B cell (primary cell): ENCODE measurements at regions not wholly inside any gene's neighbourhood (a gene's known extent, or its start where the extent isn't known, plus 50 kb on each side); places are given as distances from the start of the nearest gene placed in this dataset.

Source experiments
- ATAC-seq: fragments of 200-7000 bp; cut with Tn5 transposase; one replicate; pipeline ENCODE4 v1.10.0; 2021; ENCODE audit warnings: low read depth, mild to moderate bottlenecking, moderate number of reproducible peaks, moderate library complexity
- CTCF ChIA-PET: fragments of 350-600 bp; sonication (Branson Sonifier 250); formaldehyde crosslinking; loops from one replicate; lab custom pipeline; 2021; ENCODE audit warnings: antibody characterized with exemption, inconsistent platforms; lab: Charles Lee
- POLR2A ChIA-PET: fragments of 350-600 bp; sonication (Branson Sonifier 250); formaldehyde crosslinking; loops from one replicate; lab custom pipeline; 2021; ENCODE audit warnings: antibody characterized with exemption; lab: Charles Lee
- DNase-seq: peaks from one replicate; pipeline ENCODE4 v3.0.0; 2013
- H2AFZ ChIP-seq: 2 replicates; pipeline ENCODE4 v1.6.1; 2012; ENCODE audit warnings: mild to moderate bottlenecking, low read depth, low read length; ENCODE audit not compliant: insufficient read depth, poor library complexity, severe bottlenecking
- H3K27ac ChIP-seq, 2 donors: 1 replicate in 1 of 2; 2 replicates in 1 of 2; pipeline ENCODE4 v1.5.1; 2012 to 2013; ENCODE audit warnings: low read length in 2 of 2, mild to moderate bottlenecking in 2 of 2, moderate library complexity in 1 of 2
- H3K27me3 ChIP-seq, 4 experiments: fragments of 200-600 bp in 1 of 4; sonication (generic) in 1 of 4; replicated peaks in 1 of 4; 1 replicate in 2 of 4; 2 replicates in 2 of 4; pipeline versions ENCODE4 v1.6.1 to v1.7.0; 2013 to 2016; ENCODE audit warnings: low read length in 3 of 4, mild to moderate bottlenecking in 2 of 4, mixed read lengths in 1 of 4, moderate library complexity in 1 of 4; ENCODE audit not compliant: insufficient read depth in 4 of 4, control insufficient read depth in 3 of 4; ENCODE audit errors: control extremely low read depth in 1 of 4
- H3K36me3 ChIP-seq, 2 experiments: replicated peaks in 1 of 2; 1 replicate in 1 of 2; 2 replicates in 1 of 2; pipeline versions ENCODE4 v1.6.1 to v1.7.1; 2013; ENCODE audit warnings: low read length in 1 of 2; ENCODE audit not compliant: insufficient read depth in 2 of 2, control insufficient read depth in 1 of 2; ENCODE audit errors: control extremely low read depth in 1 of 2, extremely low read depth in 1 of 2
- H3K4me1 ChIP-seq, 2 donors: fragments of 200-600 bp in 1 of 2; sonication (generic) in 1 of 2; 1 replicate in 1 of 2; 2 replicates in 1 of 2; pipeline versions ENCODE4 v1.5.1 to v1.6.1; 2013 to 2017; ENCODE audit warnings: low read length in 2 of 2; ENCODE audit not compliant: control insufficient read depth in 2 of 2, insufficient read depth in 2 of 2
- H3K4me2 ChIP-seq: replicated peaks from 2 replicates; pipeline ENCODE3; 2012; ENCODE audit warnings: mild to moderate bottlenecking, low read depth, low read length; ENCODE audit not compliant: poor library complexity, severe bottlenecking
- H3K4me3 ChIP-seq, 5 experiments: fragments of 200-600 bp in 1 of 5; sonication (generic) in 1 of 5; 1 replicate in 3 of 5; 2 replicates in 2 of 5; pipeline versions ENCODE4 v1.5.1 to v1.7.0; 2011 to 2016; ENCODE audit warnings: low read length in 4 of 5, mild to moderate bottlenecking in 4 of 5, low read depth in 2 of 5, control low read depth in 1 of 5, moderate library complexity in 1 of 5; ENCODE audit not compliant: insufficient read depth in 1 of 5; ENCODE audit errors: control extremely low read depth in 1 of 5, extremely low read depth in 1 of 5
- H3K79me2 ChIP-seq: fragments of 200-600 bp; sonication (generic); one replicate; pipeline ENCODE4 v1.6.0; 2016; ENCODE audit warnings: low read length; ENCODE audit not compliant: control insufficient read depth, insufficient read depth
- H3K9ac ChIP-seq: fragments of 200-600 bp; sonication (generic); 2 replicates; pipeline ENCODE4 v1.6.1; 2017; ENCODE audit warnings: mild to moderate bottlenecking, low read length, moderate library complexity
- H3K9me3 ChIP-seq, 3 donors: one replicate each; pipeline versions ENCODE4 v1.6.1 to v1.7.1; 2013; ENCODE audit warnings: low read length in 2 of 3; ENCODE audit not compliant: control insufficient read depth in 2 of 3, insufficient read depth in 1 of 3; ENCODE audit errors: control extremely low read depth in 1 of 3
- H4K20me1 ChIP-seq: 2 replicates; pipeline ENCODE4 v1.6.0; 2012; ENCODE audit warnings: mild to moderate bottlenecking, low read length; ENCODE audit not compliant: insufficient read depth, control insufficient read depth, poor library complexity, severe bottlenecking
- H3K27ac Mint-ChIP-seq: one replicate; pipeline ENCODE4 v1.8.0; 2021; ENCODE audit warnings: mixed read lengths
- H3K27me3 Mint-ChIP-seq: one replicate; pipeline ENCODE4 v1.8.0; 2021; ENCODE audit warnings: mixed read lengths
- H3K4me1 Mint-ChIP-seq: one replicate; pipeline ENCODE4 v1.8.0; 2021; ENCODE audit warnings: mixed read lengths
- H3K4me3 Mint-ChIP-seq: one replicate; pipeline ENCODE4 v1.8.0; 2021; ENCODE audit warnings: mixed read lengths
- H3K9me3 Mint-ChIP-seq: one replicate; pipeline ENCODE4 v1.8.0; 2022; ENCODE audit warnings: mixed read lengths; ENCODE audit not compliant: insufficient read depth
- CTCF ChIP-seq: fragments of 200-600 bp; IDR thresholded peaks from one replicate; pipeline ENCODE4 v1.8.0; 2022; ENCODE audit warnings: antibody characterized with exemption, mild to moderate bottlenecking
- EZH2 ChIP-seq: IDR thresholded peaks from 2 replicates; pipeline ENCODE4 v1.6.1; 2012; ENCODE audit warnings: borderline replicate concordance, low read depth, mild to moderate bottlenecking, moderate library complexity, low read length; ENCODE audit not compliant: insufficient read depth, poor library complexity, severe bottlenecking
- WGBS: methylation state at CpG from one replicate; pipeline ENCODE4 v1.1.5; 2013; ENCODE audit warnings: missing lambda C conversion rate; ENCODE audit not compliant: insufficient coverage; 5-methylcytosine and 5-hydroxymethylcytosine counted together
- intact Hi-C: fragments of 100-400 bp; cut with micrococcal nuclease; formaldehyde crosslinking; loops from one replicate; pipeline ENCODE4 v1.10.0; 2022

DNA sequence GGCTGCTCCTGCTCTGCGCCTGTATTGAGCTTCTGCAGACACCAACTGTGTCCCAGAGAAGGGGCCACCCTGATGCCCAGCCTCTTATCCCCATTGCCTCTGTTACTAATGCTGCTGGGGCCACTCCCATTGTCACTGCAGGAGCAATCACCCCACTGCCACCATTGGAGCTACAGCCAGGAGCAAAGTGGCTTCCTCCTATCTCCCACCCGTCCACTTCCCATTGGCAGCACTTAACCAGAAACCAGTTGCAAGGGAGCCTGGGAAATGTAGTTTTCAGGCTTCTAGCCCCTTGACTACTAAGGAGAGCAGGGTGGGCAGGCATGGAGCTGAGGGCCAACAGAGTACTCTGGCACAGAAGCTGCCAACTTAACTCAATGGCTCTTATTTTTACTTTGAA is 55.9 kb upstream of the KLF13 start:
- H3K4me3 Mint-ChIP-seq = no peak overlapping the region
- no peak overlapping the region for H3K27ac ChIP-seq
- no peak for DNase-seq
- WGBS = 100% methylated on average over 1 of the region's 2 CpGs
- POLR2A ChIA-PET = interaction anchor here (0.8 to 1.5 kb wide), 2 partner anchors 43 to 55 kb away, joined by 3 to 4 read pairs; no protein-coding TSS in a partner anchor
- TF ChIP-seq CTCF (no peak), EZH2 (no peak)
- H3K4me1 Mint-ChIP-seq = peaks cover 56% of the 10 kb centered on the region
- intact Hi-C loops = no loop called here
- no peak overlapping the region for H2AFZ ChIP-seq
- H3K27ac Mint-ChIP-seq = peak overlapping the region; percentile 2
- no peaks in the 10 kb centered on the region for H3K79me2 ChIP-seq
- no peaks in the 10 kb centered on the region for H3K36me3 ChIP-seq
- H3K27me3 Mint-ChIP-seq = no peaks in the 10 kb centered on the region
- peaks cover 0 to 4% (median 0%) of the 10 kb centered on the region in 3 donors for H3K9me3 ChIP-seq
- H3K4me2 ChIP-seq = no peak overlapping the region
- peaks cover 41 to 52% of the 10 kb centered on the region in 2 donors for H3K4me1 ChIP-seq
- no peak for ATAC-seq
- CTCF ChIA-PET = interaction anchor here (1.1 to 1.4 kb wide), 3 partner anchors 15 to 218 kb away, joined by 3 read pairs; no protein-coding TSS in a partner anchor
- H3K9me3 Mint-ChIP-seq = no peaks in the 10 kb centered on the region
- H3K27me3 ChIP-seq = no peaks in the 10 kb centered on the region
- H4K20me1 ChIP-seq = no peaks in the 10 kb centered on the region
- no peak overlapping the region for H3K4me3 ChIP-seq
- H3K9ac ChIP-seq = no peak overlapping the region

DNA sequence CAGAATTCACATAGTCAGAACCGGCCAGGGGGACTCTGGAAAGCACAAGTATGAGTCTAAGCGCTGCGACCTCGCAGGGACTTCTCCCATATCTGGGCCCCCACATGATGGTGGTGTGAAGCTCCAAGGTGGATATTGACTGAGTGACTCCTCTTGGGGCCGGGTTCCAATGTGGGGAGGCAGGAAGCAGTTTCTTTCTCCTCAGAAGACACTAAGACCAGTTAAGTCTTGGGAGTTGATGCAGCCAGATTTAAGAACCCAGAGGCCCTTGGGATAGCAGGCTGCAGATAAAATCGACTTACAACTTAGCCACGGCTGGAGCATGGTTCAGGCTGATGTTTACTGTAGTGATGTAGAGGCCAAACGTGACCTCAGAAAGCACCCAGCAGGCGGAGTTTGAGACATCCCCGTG is 55.4 kb upstream of the KLF13 start:
- intact Hi-C loops = no loop called here
- Histone ChIP-seq H3K4me3 (no peak overlapping the region), H3K79me2 (no peaks in the 10 kb centered on the region), H3K36me3 (no peaks in the 10 kb centered on the region), H3K9ac (no peak overlapping the region), H4K20me1 (no peaks in the 10 kb centered on the region), H3K27ac (no peak overlapping the region), H3K9me3 (peaks cover 0 to 4% (median 0%) of the 10 kb centered on the region in 3 donors), H3K4me1 (peaks cover 36 to 47% of the 10 kb centered on the region in 2 donors), H3K4me2 (no peak overlapping the region), H2AFZ (no peak overlapping the region), H3K27me3 (no peaks in the 10 kb centered on the region)
- DNase-seq = no peak
- H3K27ac Mint-ChIP-seq = peak overlapping the region; percentile 53
- TF ChIP-seq EZH2 = no peak
- no peak for TF ChIP-seq CTCF
- ChIA-PET CTCF (interaction anchor here (1.3 to 1.4 kb wide), 2 partner anchors 8 to 217 kb away, joined by 3 read pairs; no protein-coding TSS in a partner anchor), POLR2A (interaction anchor here (1.5 kb wide), 1 partner anchor 55 kb away, joined by 4 read pairs; no protein-coding TSS in a partner anchor)
- H3K9me3 Mint-ChIP-seq = no peaks in the 10 kb centered on the region
- 93% methylated on average over 10 of the region's 10 CpGs for WGBS
- ATAC-seq = no peak
- H3K4me1 Mint-ChIP-seq = peaks cover 51% of the 10 kb centered on the region
- H3K4me3 Mint-ChIP-seq = no peak overlapping the region
- no peaks in the 10 kb centered on the region for H3K27me3 Mint-ChIP-seq
